GM12878 (cell line): ENCODE measurements at regions not wholly inside any gene's neighbourhood (a gene's known extent, or its start where the extent isn't known, plus 50 kb on each side); places are given as distances from the start of the nearest gene placed in this dataset.

Experiments
- ATAC-seq: fragments of 200-7000 bp; cut with Tn5 transposase; 3 replicates; pipeline ENCODE4 v1.9.1; 2020; ENCODE audit warnings: mild to moderate bottlenecking, moderate library complexity
- BruUV-seq: library from RNA; stranded (reverse); fragments of 400-500 nt; replicated peaks from 2 replicates; lab custom pipeline; 2021; lab: Mats Ljungman, UMichigan
- CTCF ChIA-PET: fragments of 300-600 bp; sonication (Branson Sonifier 250); formaldehyde crosslinking; extraction: SDS; loops from one replicate; lab custom pipeline; 2021; ENCODE audit warnings: inconsistent platforms; lab: Yijun Ruan, JAX
- POLR2A ChIA-PET: fragments of 350-600 bp; formaldehyde crosslinking; extraction: SDS; loops from one replicate; lab custom pipeline; 2021; ENCODE audit warnings: inconsistent platforms; lab: Charles Lee
- RAD21 ChIA-PET: fragments of 300-600 bp; sonication (Branson Sonifier 250); formaldehyde crosslinking; loops from one replicate; lab custom pipeline; 2023; ENCODE audit warnings: antibody characterized with exemption; ENCODE audit not compliant: unreplicated experiment; lab: Charles Lee
- SMC1A ChIA-PET: fragments of 300-600 bp; sonication (Branson Sonifier 250); formaldehyde crosslinking; loops from one replicate; lab custom pipeline; 2023; ENCODE audit not compliant: unreplicated experiment, uncharacterized antibody; lab: Charles Lee
- DNase-seq: peaks from one replicate; pipeline ENCODE4 v3.0.0-alpha.2; 2011; ENCODE audit warnings: low read depth, low spot score
- FAIRE-seq: peaks from 3 replicates; lab custom pipeline; 2011; peaks lifted over from hg19 to GRCh38; lab: Jason Lieb, UNC
- H2AFZ ChIP-seq: 2 replicates; pipeline ENCODE4 v1.6.0; 2011; ENCODE audit warnings: low read depth, low read length, control low read depth; ENCODE audit not compliant: control insufficient read depth
- H3K27ac ChIP-seq: 2 replicates; pipeline ENCODE4 v1.5.1; 2011; ENCODE audit warnings: control low read depth; ENCODE audit not compliant: control insufficient read depth, insufficient read depth
- H3K27me3 ChIP-seq, 2 experiments: replicated peaks in 1 of 2; 2 replicates each; pipeline versions ENCODE4 v1.6.0 to v1.6.1; 2011; ENCODE audit warnings: low read length in 1 of 2; ENCODE audit not compliant: control insufficient read depth in 2 of 2, insufficient read depth in 2 of 2
- H3K36me3 ChIP-seq, 2 experiments: 2 replicates each; pipeline ENCODE4 v1.5.1; 2011; ENCODE audit warnings: low read length in 1 of 2; ENCODE audit not compliant: control insufficient read depth in 2 of 2, insufficient read depth in 2 of 2
- H3K4me1 ChIP-seq: 2 replicates; pipeline ENCODE4 v1.6.1; 2011; ENCODE audit warnings: mild to moderate bottlenecking, low read length, moderate library complexity, mixed read lengths; ENCODE audit not compliant: control insufficient read depth, insufficient read depth
- H3K4me2 ChIP-seq: 2 replicates; pipeline ENCODE4 v1.6.0; 2011; ENCODE audit warnings: control low read depth; ENCODE audit not compliant: control insufficient read depth, insufficient read depth
- H3K4me3 ChIP-seq: fragments of 200-600 bp; sonication (generic); 2 replicates; pipeline ENCODE4 v1.5.1; 2016
- H3K79me2 ChIP-seq: 2 replicates; pipeline ENCODE4 v1.6.0; 2011; ENCODE audit warnings: low read length; ENCODE audit not compliant: control insufficient read depth, insufficient read depth
- H3K9ac ChIP-seq: 2 replicates; pipeline ENCODE4 v1.8.0; 2011; ENCODE audit warnings: low read length, control low read depth, mixed read lengths; ENCODE audit not compliant: control insufficient read depth, insufficient read depth
- H3K9me3 ChIP-seq: replicated peaks from 3 replicates; pipeline ENCODE4 v1.5.1; 2011; ENCODE audit warnings: mild to moderate bottlenecking, low read length; ENCODE audit not compliant: control insufficient read depth, insufficient read depth
- H4K20me1 ChIP-seq: 2 replicates; pipeline ENCODE4 v1.6.0; 2011; ENCODE audit not compliant: control insufficient read depth, insufficient read depth
- BMI1 ChIP-seq: fragments of 450-650 bp; IDR thresholded peaks from 2 replicates; pipeline ENCODE4 v1.6.1; 2016; ENCODE audit warnings: mild to moderate bottlenecking, moderate library complexity, borderline replicate concordance
- CBFB ChIP-seq: IDR thresholded peaks from 2 replicates; pipeline ENCODE4 v1.6.1; 2016; ENCODE audit warnings: antibody characterized with exemption, low read depth
- JUNB ChIP-seq: IDR thresholded peaks from 2 replicates; pipeline ENCODE4 v1.6.1; 2016; ENCODE audit warnings: antibody characterized with exemption, mild to moderate bottlenecking
- PAX5 ChIP-seq: IDR thresholded peaks from 2 replicates; pipeline ENCODE4 v1.6.1; 2011; ENCODE audit warnings: low read depth, low read length, borderline replicate concordance
- WGBS: methylation state at CpG from one replicate; pipeline ENCODE4 v1.1.6; 2016; ENCODE audit warnings: low lambda C conversion rate; ENCODE audit not compliant: insufficient replicate concordance, insufficient coverage; ENCODE audit errors: missing lambda C conversion rate; 5-methylcytosine and 5-hydroxymethylcytosine counted together
- in situ Hi-C: fragments of 300-500 bp; cut with MboI; formaldehyde crosslinking; loops from 9 replicates; pipeline ENCODE4 v1.14.3; 2018; ENCODE audit warnings: mixed read lengths
- intact Hi-C: fragments of 100-400 bp; cut with micrococcal nuclease; formaldehyde crosslinking; loops from one replicate; pipeline ENCODE4 v1.14.2; 2022; ENCODE audit not compliant: unreplicated experiment
- TF ChIP-seq, protein P1 (sequence below): IDR thresholded peaks from 2 replicates; pipeline ENCODE4 v1.6.1; 2011; ENCODE audit warnings: borderline replicate concordance, low read depth, mild to moderate bottlenecking, moderate library complexity, mixed read lengths, low read length; ENCODE audit not compliant: insufficient read depth; ENCODE audit errors: extremely low read length
- TF ChIP-seq, protein P2 (sequence below): fragments of 450-650 bp; IDR thresholded peaks from 2 replicates; pipeline ENCODE4 v1.6.1; 2017; ENCODE audit warnings: mild to moderate bottlenecking, moderate library complexity
- TF ChIP-seq, protein P3 (sequence below), 3 experiments: IDR thresholded peaks in 2 of 3; conservative IDR thresholded peaks in 1 of 3; 2 replicates each; pipeline ENCODE4 v1.5.1; 2011; ENCODE audit warnings: low read depth in 3 of 3, low read length in 3 of 3, mild to moderate bottlenecking in 3 of 3, control low read depth in 2 of 3, moderate library complexity in 2 of 3, inconsistent platforms in 1 of 3, mixed read lengths in 1 of 3; ENCODE audit not compliant: control insufficient read depth in 2 of 3, insufficient read depth in 1 of 3; ENCODE audit errors: extremely low read depth in 1 of 3
- TF ChIP-seq, protein P4 (sequence below): fragments of 450-650 bp; IDR thresholded peaks from 2 replicates; pipeline ENCODE4 v1.6.1; 2018; ENCODE audit warnings: borderline replicate concordance, mild to moderate bottlenecking; ENCODE audit not compliant: partially characterized antibody

DNA sequence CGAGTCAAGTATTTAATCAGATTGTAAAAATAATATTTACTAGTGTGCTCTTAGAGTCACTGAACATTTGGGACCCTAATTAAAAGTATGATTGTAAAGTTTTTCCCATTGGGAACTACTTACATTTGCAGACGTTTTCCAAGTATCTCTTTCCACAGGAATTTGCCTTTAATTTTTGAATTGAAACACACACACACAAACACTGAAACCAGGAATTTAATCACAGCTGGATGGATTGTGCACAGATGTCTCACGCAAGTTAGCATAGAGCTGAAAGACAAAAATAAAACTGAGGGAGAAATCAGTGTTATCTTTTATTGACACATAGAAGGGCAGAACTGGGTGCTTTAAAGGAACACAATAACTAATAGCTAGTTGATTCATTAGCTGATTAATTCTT lies 230.7 kb downstream of the RND3 start:
- H3K9me3 ChIP-seq: no peaks in the 10 kb centered on the region
- H3K9ac ChIP-seq: no peak overlapping the region
- no TSS peak for BruUV-seq
- no peak overlapping the region for H3K27ac ChIP-seq
- DNase-seq (no peak), FAIRE-seq (no peak), ATAC-seq (no peak)
- intact Hi-C loops: no loop called here
- ChIA-PET POLR2A (no interaction called here), SMC1A (interaction anchor here (1.1 kb wide), 1 partner anchor 20 kb away, joined by 4 read pairs; no protein-coding TSS in a partner anchor), CTCF (no interaction called here), RAD21 (no interaction called here)
- no peaks in the 10 kb centered on the region for H3K36me3 ChIP-seq
- no peaks in the 10 kb centered on the region for H3K79me2 ChIP-seq
- H2AFZ ChIP-seq: no peak overlapping the region
- H3K4me1 ChIP-seq: no peaks in the 10 kb centered on the region
- no peak overlapping the region for H3K4me2 ChIP-seq
- WGBS: 13% methylated on average over 3 of the region's 3 CpGs
- H3K4me3 ChIP-seq: no peak overlapping the region
- in situ Hi-C loops: no loop called here
- no peaks in the 10 kb centered on the region for H3K27me3 ChIP-seq
- TF ChIP-seq BMI1: no peak
- TF ChIP-seq, protein P1, sequence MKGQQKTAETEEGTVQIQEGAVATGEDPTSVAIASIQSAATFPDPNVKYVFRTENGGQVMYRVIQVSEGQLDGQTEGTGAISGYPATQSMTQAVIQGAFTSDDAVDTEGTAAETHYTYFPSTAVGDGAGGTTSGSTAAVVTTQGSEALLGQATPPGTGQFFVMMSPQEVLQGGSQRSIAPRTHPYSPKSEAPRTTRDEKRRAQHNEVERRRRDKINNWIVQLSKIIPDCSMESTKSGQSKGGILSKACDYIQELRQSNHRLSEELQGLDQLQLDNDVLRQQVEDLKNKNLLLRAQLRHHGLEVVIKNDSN: no peak
- H4K20me1 ChIP-seq: no peaks in the 10 kb centered on the region

DNA sequence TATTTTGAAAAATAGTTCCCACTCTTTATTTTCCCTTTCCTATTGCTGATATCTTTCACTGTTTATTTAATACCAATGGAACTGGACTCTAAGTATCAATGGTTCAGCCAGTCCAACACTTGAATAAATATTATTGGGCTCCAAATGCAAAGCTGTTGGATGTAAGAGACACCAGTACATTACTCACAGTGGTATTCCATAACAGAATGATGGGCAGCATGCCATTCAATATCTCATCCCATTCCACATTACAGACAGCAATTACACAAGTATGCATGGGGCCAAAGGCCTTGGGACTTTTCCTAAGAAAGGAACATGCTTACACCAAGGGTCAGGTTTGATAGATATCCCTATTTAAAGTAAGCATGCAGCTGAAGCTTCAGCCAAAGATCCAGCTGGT lies 231.9 kb downstream of the RND3 start:
- no peak overlapping the region for H3K4me3 ChIP-seq
- no peaks in the 10 kb centered on the region for H3K79me2 ChIP-seq
- H3K4me2 ChIP-seq: no peak overlapping the region
- DNase-seq (no peak), ATAC-seq (no peak), FAIRE-seq (no peak)
- ChIA-PET POLR2A (no interaction called here), SMC1A (no interaction called here), RAD21 (no interaction called here), CTCF (no interaction called here)
- H4K20me1 ChIP-seq: no peaks in the 10 kb centered on the region
- no peak overlapping the region for H3K27ac ChIP-seq
- H3K4me1 ChIP-seq: no peaks in the 10 kb centered on the region
- H3K9me3 ChIP-seq: no peaks in the 10 kb centered on the region
- no peak overlapping the region for H3K9ac ChIP-seq
- no peak overlapping the region for H2AFZ ChIP-seq
- H3K36me3 ChIP-seq: no peaks in the 10 kb centered on the region
- intact Hi-C loops (no loop called here), in situ Hi-C loops (no loop called here)
- H3K27me3 ChIP-seq: no peaks in the 10 kb centered on the region
- BruUV-seq: no TSS peak
- TF ChIP-seq, protein P2, sequence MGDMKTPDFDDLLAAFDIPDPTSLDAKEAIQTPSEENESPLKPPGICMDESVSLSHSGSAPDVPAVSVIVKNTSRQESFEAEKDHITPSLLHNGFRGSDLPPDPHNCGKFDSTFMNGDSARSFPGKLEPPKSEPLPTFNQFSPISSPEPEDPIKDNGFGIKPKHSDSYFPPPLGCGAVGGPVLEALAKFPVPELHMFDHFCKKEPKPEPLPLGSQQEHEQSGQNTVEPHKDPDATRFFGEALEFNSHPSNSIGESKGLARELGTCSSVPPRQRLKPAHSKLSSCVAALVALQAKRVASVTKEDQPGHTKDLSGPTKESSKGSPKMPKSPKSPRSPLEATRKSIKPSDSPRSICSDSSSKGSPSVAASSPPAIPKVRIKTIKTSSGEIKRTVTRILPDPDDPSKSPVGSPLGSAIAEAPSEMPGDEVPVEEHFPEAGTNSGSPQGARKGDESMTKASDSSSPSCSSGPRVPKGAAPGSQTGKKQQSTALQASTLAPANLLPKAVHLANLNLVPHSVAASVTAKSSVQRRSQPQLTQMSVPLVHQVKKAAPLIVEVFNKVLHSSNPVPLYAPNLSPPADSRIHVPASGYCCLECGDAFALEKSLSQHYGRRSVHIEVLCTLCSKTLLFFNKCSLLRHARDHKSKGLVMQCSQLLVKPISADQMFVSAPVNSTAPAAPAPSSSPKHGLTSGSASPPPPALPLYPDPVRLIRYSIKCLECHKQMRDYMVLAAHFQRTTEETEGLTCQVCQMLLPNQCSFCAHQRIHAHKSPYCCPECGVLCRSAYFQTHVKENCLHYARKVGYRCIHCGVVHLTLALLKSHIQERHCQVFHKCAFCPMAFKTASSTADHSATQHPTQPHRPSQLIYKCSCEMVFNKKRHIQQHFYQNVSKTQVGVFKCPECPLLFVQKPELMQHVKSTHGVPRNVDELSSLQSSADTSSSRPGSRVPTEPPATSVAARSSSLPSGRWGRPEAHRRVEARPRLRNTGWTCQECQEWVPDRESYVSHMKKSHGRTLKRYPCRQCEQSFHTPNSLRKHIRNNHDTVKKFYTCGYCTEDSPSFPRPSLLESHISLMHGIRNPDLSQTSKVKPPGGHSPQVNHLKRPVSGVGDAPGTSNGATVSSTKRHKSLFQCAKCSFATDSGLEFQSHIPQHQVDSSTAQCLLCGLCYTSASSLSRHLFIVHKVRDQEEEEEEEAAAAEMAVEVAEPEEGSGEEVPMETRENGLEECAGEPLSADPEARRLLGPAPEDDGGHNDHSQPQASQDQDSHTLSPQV: no peak
- TF ChIP-seq PAX5 (no peak), JUNB (no peak), CBFB (no peak)
- TF ChIP-seq, protein P3, sequence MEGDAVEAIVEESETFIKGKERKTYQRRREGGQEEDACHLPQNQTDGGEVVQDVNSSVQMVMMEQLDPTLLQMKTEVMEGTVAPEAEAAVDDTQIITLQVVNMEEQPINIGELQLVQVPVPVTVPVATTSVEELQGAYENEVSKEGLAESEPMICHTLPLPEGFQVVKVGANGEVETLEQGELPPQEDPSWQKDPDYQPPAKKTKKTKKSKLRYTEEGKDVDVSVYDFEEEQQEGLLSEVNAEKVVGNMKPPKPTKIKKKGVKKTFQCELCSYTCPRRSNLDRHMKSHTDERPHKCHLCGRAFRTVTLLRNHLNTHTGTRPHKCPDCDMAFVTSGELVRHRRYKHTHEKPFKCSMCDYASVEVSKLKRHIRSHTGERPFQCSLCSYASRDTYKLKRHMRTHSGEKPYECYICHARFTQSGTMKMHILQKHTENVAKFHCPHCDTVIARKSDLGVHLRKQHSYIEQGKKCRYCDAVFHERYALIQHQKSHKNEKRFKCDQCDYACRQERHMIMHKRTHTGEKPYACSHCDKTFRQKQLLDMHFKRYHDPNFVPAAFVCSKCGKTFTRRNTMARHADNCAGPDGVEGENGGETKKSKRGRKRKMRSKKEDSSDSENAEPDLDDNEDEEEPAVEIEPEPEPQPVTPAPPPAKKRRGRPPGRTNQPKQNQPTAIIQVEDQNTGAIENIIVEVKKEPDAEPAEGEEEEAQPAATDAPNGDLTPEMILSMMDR (IDR thresholded peaks at IDR 0.05 in 2 of 3, conservative IDR thresholded peaks at IDR 0.05 in 1 of 3; ENCODE audit: control insufficient read depth in 2 of 3, extremely low read depth in 1 of 3, insufficient read depth in 1 of 3, low read depth in 3 of 3, low read length in 3 of 3): no peak
- TF ChIP-seq, protein P4, sequence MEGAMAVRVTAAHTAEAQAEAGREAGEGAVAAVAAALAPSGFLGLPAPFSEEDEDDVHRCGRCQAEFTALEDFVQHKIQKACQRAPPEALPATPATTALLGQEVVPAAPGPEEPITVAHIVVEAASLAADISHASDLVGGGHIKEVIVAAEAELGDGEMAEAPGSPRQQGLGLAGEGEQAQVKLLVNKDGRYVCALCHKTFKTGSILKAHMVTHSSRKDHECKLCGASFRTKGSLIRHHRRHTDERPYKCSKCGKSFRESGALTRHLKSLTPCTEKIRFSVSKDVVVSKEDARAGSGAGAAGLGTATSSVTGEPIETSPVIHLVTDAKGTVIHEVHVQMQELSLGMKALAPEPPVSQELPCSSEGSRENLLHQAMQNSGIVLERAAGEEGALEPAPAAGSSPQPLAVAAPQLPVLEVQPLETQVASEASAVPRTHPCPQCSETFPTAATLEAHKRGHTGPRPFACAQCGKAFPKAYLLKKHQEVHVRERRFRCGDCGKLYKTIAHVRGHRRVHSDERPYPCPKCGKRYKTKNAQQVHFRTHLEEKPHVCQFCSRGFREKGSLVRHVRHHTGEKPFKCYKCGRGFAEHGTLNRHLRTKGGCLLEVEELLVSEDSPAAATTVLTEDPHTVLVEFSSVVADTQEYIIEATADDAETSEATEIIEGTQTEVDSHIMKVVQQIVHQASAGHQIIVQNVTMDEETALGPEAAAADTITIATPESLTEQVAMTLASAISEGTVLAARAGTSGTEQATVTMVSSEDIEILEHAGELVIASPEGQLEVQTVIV: no peak
